Ascending aorta (tissue), 2 donors: ENCODE measurements at regions not wholly inside any gene's neighbourhood (a gene's known extent, or its start where the extent isn't known, plus 50 kb on each side); places are given as distances from the start of the nearest gene placed in this dataset.

ENCODE experiments used
- DNase-seq, 2 donors: peaks; one replicate each; pipeline ENCODE4 v3.0.0-alpha.2; 2019; ENCODE audit warnings: low spot score in 2 of 2
- H3K27ac ChIP-seq, 2 donors: fragments of 200-600 bp; sonication (generic); one replicate each; pipeline ENCODE4 v1.5.1; 2016 to 2017; ENCODE audit warnings: mild to moderate bottlenecking in 1 of 2
- H3K27me3 ChIP-seq: fragments of 200-600 bp; sonication (generic); one replicate; pipeline ENCODE4 v1.5.1; 2017
- H3K36me3 ChIP-seq, 2 donors: fragments of 200-600 bp; sonication (generic); one replicate each; pipeline ENCODE4 v1.5.1; 2016
- H3K4me1 ChIP-seq, 2 donors: fragments of 200-600 bp; sonication (generic); one replicate each; pipeline ENCODE4 v1.5.1; 2016 to 2017; ENCODE audit warnings: mild to moderate bottlenecking in 1 of 2
- H3K4me3 ChIP-seq, 2 donors: fragments of 200-600 bp; sonication (generic); one replicate each; pipeline ENCODE4 v1.5.1; 2016 to 2017; ENCODE audit warnings: mild to moderate bottlenecking in 1 of 2
- H3K9me3 ChIP-seq, 2 donors: fragments of 200-600 bp; sonication (generic); one replicate each; pipeline ENCODE4 v1.5.1; 2016
- intact Hi-C: fragments of 100-400 bp; cut with DNase I; formaldehyde crosslinking; loops from one replicate; pipeline ENCODE4 v1.15.1; 2023
- TF ChIP-seq, protein P1 (sequence below), 3 experiments: fragments of 200-600 bp in 2 of 3; fragments of 450-650 bp in 1 of 3; sonication (generic) in 2 of 3; IDR thresholded peaks; one replicate each; pipeline ENCODE4 v1.5.1; 2016 to 2019; ENCODE audit warnings: antibody characterized with exemption in 3 of 3, mild to moderate bottlenecking in 1 of 3, moderate library complexity in 1 of 3

DNA sequence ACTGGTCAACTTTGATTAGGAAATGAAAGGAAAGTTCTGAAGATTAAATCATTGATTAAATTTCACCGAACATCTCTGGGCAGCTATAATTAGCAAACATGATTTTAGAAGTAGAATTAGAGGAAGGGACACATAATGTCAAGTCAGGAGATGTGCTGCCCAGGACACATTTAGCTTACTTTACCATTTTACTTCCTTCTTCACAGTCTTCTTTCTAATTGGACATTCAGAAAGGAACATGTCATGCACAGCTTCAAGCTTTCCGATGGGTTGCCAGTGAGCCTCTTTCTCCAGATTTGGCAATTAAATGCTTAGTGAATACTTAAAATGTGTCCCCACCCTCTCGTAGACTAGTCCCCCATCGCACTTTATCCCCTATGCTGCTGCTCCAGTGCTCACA is 234.7 kb downstream of the FAM76B start:
- Histone ChIP-seq H3K27me3 (no peaks in the 10 kb centered on the region), H3K27ac (no peak overlapping the region), H3K9me3 (no peaks in the 10 kb centered on the region), H3K4me3 (no peak overlapping the region), H3K4me1 (peaks cover 0 to 20% of the 10 kb centered on the region in 2 donors), H3K36me3 (no peaks in the 10 kb centered on the region)
- DNase-seq = no peak
- TF ChIP-seq, protein P1, sequence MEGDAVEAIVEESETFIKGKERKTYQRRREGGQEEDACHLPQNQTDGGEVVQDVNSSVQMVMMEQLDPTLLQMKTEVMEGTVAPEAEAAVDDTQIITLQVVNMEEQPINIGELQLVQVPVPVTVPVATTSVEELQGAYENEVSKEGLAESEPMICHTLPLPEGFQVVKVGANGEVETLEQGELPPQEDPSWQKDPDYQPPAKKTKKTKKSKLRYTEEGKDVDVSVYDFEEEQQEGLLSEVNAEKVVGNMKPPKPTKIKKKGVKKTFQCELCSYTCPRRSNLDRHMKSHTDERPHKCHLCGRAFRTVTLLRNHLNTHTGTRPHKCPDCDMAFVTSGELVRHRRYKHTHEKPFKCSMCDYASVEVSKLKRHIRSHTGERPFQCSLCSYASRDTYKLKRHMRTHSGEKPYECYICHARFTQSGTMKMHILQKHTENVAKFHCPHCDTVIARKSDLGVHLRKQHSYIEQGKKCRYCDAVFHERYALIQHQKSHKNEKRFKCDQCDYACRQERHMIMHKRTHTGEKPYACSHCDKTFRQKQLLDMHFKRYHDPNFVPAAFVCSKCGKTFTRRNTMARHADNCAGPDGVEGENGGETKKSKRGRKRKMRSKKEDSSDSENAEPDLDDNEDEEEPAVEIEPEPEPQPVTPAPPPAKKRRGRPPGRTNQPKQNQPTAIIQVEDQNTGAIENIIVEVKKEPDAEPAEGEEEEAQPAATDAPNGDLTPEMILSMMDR (IDR thresholded peaks at IDR 0.05) = no peak
- intact Hi-C loops = no loop called here

DNA sequence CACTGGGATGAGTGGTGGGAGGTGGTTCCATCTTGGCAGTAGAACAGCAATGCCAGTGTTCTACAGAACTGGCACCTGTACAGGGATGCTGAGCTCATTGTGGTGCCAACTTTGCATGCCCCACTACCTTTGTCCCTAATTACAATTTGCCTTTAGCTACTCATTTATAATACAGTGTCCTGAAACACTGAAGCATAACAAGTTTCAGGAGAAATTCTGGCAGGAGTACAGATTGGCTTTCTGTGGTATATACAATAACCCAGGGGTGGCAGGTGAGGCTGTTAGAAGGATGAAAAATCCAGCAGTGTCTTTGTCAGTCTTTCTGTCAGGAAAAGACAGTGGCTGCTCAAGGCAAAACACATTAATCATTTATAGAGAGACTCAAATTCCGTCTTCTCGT is 240.3 kb downstream of the FAM76B start:
- DNase-seq = no peak
- Histone ChIP-seq H3K27me3 (no peaks in the 10 kb centered on the region), H3K9me3 (no peaks in the 10 kb centered on the region), H3K4me3 (no peak overlapping the region), H3K27ac (no peak overlapping the region), H3K4me1 (no peaks in the 10 kb centered on the region), H3K36me3 (no peaks in the 10 kb centered on the region)
- TF ChIP-seq, protein P1 (IDR thresholded peaks at IDR 0.05) = no peak
- intact Hi-C loops = no loop called here

DNA sequence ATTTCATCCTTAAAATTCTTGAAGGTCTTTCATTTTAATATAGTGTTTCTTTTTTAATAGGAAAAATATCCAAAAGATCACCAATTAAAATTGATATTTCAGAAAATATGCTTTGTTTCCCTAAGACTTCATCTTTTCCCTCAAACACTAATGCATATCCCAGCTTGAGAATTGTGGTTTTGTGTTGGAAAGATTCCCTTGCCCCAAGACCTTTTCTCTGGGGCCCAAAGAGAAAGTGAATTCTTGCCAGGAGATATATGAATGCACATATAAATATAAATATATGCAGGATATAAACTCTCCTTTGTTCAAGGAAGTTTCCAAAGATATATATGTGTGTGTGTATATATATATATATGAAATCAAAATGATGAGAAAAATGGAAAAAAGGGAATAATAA is 241.2 kb downstream of the FAM76B start:
- Histone ChIP-seq H3K27me3 (no peaks in the 10 kb centered on the region), H3K4me1 (no peaks in the 10 kb centered on the region), H3K27ac (no peak overlapping the region), H3K4me3 (no peak overlapping the region), H3K36me3 (no peaks in the 10 kb centered on the region), H3K9me3 (no peaks in the 10 kb centered on the region)
- TF ChIP-seq, protein P1 (IDR thresholded peaks at IDR 0.05) = no peak
- DNase-seq = no peak
- intact Hi-C loops = no loop called here

DNA sequence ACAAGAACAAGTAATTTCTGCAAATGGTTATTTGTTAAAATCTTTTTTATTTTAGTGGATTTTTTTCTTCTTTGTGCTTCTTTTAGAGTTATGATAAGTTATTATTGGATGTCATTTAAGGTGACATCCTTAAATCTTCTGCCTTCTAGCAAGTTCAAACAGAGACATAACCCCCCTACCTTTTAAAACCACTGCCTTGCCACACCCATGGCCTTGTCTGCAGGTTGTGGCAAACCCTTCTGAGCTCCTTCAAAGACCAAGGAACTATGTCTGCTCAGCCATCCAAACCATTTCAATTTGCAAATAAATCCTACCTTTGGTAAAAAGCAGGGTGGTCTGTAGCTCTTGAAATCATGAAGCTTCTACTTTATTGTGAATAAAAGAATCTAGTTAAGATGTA is 241.6 kb downstream of the FAM76B start:
- H3K4me1 ChIP-seq = no peaks in the 10 kb centered on the region
- no peaks in the 10 kb centered on the region for H3K9me3 ChIP-seq
- TF ChIP-seq, protein P1 (IDR thresholded peaks at IDR 0.05) = no peak
- DNase-seq = no peak
- H3K27ac ChIP-seq = no peak overlapping the region
- H3K4me3 ChIP-seq = no peak overlapping the region
- H3K36me3 ChIP-seq = no peaks in the 10 kb centered on the region
- intact Hi-C loops = no loop called here
- H3K27me3 ChIP-seq = no peaks in the 10 kb centered on the region

DNA sequence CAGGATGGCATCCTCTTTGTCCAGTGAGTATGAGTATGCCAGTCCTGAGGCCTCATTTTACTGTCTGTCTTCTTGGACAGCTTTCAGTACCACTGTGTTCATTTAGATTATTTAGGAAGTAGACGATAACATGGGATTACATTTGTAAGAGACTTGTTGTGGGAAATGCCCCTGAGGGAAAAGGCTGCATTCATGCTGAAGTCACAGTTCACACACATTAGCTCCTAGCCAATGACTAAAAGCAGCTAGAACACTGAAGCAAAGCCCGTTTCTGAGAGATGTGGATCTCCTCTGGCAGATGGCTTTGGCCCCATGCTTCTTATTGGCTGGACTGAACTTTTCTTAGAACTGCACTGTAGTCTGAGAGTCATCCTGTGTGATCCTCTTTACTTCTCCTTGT is 242.4 kb downstream of the FAM76B start:
- no peaks in the 10 kb centered on the region for H3K27me3 ChIP-seq
- DNase-seq = no peak
- intact Hi-C loops = no loop called here
- TF ChIP-seq, protein P1 (IDR thresholded peaks at IDR 0.05) = no peak
- no peak overlapping the region for H3K27ac ChIP-seq
- H3K9me3 ChIP-seq = no peaks in the 10 kb centered on the region
- no peak overlapping the region for H3K4me3 ChIP-seq
- H3K36me3 ChIP-seq = no peaks in the 10 kb centered on the region
- no peaks in the 10 kb centered on the region for H3K4me1 ChIP-seq
